HG03108 (cell line): ENCODE measurements at regions not wholly inside any gene's neighbourhood (a gene's known extent, or its start where the extent isn't known, plus 50 kb on each side); places are given as distances from the start of the nearest gene placed in this dataset.
"Not testable (repeated sequence)": the region's sequence is repeated elsewhere in the genome, so short reads cannot be mapped to it uniquely, and the experiment has no call there.

Experiments
- ATAC-seq: cut with Tn5 transposase; IDR thresholded peaks from one replicate; pipeline ENCODE4 v1.9.1; 2021; ENCODE audit warnings: moderate library complexity; ENCODE audit not compliant: unreplicated experiment

DNA sequence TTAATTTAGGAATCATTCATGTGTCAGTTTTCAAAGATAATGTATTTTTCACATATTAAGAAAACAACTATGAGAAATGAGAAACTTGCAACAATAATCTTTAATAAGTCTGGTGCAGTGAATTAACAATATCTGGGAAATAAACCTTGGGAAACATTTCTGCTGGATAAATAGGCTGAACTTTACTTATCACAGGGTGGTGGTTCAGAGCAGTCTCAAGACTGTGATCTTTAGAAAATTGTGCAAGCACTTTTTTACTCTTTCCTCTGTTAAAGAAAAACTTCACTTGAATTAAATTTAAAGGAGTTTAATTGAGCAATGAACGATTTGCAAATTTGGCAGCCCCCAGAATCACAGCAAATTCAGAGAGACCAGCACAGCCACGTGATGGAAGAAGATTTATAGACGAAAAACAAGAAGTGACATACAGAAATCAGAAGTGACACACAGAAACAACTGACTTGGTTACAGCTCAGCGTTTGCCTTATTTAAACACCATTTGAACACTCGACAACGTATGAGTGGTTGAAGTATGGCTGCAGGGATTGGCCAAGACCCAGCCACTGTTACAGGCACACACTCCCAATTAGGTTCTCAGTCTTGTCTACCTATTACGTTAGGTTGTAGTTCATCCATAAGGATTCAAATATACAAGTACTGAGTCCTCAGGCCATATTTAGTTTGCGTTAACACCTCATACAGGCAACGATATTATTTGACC is 631.9 kb downstream of the SLCO4C1 start:
- no peak for ATAC-seq

DNA sequence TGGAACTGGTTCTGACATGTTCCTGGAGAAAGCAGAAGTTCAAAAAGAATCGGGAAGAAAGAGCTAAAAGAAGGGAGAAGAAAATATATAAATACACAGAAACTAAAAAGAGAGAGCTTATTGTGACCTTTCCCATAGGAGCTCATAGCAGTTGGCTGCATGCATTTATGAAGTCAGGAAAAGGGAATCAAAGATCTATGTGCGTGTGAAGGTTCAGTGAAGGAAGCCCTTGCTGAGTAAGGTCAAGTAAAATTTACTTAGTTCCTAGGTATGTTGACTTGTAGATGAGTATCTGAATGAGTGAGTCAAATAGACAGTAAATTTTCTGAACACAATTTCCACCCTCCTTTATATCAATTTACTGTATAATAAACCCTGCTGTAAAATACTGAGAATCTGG is 632.5 kb downstream of the SLCO4C1 start:
- no peak for ATAC-seq

DNA sequence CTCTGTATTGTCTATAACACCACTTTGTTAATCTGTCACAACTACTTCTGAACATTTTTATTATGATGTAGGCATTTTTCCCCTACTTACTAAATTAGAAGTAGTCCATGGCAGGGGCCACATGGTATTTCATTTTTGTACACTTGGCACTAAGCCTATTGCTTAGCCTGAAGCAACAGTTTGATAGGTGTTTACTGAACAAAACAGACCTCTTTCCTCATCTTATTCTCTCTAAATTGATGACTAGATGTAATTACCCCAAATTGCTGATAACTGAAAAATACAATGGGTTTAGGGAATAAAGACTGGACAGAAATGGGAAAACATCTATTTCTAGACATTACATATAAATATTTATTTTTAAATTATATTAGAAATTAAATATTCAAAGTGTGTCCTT is 633.8 kb downstream of the SLCO4C1 start:
- no peak for ATAC-seq

DNA sequence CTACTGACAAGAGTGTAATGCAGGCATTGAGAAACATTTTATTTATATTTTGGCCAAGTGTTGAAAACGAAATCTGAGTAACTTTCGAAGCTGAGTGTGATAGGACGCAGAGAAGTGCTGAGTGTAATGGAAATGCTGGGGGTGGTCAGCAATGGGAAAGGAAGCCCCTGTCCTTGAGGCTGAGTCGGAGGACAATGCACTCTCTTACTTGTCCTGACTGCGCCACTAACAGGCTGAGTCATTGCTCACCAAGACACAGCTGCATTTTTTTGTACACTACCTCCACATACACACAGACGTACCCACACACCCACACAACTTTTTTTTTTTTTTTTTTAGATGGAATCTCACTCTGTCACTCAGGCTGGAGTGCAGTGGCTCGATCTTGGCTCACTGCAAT is 637.7 kb downstream of the SLCO4C1 start:
- ATAC-seq, result no peak

DNA sequence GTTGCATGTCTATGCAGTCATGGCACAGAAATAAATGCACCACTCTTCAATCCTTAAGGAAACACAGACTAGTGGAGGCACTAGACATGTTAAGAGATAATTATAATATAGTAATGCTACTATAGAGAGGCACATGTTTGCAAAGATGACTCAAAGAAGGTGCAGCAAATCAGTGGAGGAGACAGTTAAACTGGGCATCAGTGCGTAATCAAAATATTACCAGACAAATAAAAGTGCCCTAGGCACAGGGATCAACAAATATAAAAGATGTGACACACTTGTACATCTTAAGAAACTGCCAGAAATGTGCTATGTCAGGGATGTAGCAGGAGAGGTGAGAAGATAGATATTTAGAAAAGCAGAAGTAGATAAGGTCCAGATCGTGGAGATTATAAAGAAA is 642.1 kb downstream of the SLCO4C1 start:
- no peak for ATAC-seq

DNA sequence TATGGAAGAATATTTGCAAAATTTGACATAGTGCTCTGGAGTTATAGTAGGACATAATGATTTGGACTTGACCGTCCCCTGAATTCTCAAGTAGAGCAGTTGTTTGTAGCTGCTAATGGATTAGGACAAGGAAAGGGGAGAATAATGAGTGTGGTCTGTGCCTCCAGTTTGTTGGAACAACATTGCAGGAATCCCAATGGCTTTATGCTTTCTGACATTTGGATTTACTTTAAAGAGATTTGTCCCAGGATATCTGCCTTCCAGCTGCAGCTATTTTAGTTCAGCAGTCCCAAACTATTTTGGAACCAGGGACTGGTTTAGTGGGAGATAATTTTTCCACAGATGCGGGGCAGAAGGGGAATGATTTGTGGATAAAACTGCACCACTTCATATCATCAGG is 648.2 kb downstream of the SLCO4C1 start:
- ATAC-seq, result no peak

DNA sequence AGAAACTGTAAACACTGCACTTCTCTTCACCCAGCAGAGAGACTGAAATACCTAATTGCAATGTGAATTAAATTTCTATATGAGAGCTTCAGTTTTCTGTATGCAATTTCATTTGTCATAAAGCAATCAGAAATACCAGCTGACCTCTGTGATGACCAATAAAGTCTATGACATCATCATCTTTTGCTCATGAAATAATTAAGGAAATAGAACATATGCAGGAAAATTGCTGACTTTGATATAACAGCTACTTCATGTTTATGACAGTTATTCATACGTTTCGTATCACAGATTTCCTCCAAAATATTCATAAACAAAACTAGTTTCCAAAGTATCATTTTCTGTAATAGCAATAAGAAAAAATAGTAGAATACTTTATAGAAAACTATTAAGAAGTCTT is 652.3 kb downstream of the SLCO4C1 start:
- ATAC-seq, result no peak

DNA sequence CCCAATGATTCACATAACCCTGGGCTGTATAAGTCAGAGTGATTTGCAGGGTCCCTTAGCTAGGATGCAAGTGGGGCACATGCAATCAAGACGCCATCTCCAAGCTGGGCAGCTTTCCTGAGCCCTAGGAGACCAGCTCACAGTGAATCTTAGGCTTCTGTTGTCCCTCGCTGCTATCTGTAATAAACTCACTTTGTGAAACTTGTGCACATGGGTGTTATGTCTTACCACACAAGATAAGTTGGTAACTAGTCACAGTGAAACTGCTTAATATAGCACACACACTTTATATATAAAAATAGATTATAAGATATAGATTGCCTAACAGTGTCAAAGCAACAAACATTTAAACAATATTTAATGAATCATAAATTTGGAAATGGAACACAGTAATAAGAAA is 658.5 kb downstream of the SLCO4C1 start:
- ATAC-seq, result no peak

DNA sequence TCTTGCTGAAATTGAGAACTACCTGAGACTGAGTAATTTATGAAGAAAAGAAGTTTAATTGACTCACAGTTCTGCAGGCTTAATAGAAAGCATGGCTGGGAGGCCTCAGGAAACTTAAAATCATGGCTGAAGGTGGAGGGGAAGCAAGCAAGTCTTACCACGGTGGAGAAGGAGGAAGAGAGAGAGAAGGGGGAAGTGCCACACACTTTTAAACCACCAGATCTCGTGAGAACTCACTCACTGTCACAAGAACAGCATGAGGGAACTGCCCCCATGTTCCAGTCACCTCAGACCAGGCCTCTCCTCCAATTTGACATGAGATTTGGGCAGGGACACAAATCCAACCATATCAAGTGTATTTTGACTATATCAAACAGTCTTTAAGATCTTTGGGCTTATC is 668.3 kb downstream of the SLCO4C1 start:
- ATAC-seq, result not testable (repeated sequence)

DNA sequence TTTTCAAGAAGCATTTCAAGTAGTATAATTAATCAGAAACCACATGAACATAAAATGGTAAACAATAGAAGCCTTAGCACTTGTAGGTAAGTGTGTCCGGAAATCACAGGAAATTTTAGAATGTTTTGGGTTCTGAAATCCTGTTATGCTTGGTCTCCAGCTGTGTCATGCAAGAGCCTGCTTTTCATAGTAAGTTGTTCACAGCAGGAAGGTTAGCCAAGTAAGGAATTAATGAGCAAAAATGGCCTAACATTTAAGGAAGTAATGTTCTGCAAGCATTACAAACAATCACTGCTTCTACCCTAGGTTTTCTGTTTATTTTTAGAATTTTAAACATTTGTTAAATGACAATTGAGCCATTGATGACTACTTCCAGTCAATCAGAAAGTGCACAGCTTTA is 669.5 kb downstream of the SLCO4C1 start:
- no peak for ATAC-seq

DNA sequence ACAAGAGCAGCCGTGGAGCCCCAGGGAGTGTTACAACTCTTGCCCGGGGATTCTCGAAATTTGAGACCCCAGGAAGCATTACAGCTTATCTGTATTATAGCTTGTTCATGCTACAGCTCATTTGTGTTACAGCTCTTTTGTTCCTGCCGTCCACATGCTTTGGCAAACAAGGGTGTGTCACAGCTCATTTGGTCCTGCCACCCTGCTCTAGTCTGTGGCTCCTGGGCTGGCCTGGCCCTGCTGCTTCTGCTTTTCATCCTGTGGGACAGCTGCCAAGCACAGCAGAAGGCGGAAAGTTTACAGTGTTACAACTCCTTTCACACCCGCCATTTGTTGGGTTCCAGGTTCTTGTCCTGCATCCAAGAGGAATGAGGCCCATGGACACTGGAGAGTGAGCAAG is 685.0 kb downstream of the SLCO4C1 start:
- no peak for ATAC-seq

DNA sequence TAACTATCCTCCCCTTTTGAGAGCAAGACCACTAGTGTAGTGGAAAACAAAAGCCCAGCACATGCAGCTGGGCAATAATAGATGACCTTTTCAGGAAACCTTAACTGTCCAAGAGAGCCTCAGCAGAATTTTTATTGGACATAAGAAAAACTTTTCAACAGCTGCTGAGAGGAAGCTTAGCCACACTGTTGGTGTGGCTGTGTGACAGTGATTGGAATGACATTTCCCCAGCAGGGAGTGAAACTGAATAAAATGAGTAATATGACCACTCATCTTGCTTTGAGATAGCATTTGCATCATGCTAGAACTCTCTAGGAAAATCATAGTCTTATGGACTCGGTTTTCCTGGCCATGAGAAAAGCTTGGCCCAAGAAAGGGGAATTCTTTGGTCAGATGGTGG is 687.8 kb downstream of the SLCO4C1 start:
- no peak for ATAC-seq

DNA sequence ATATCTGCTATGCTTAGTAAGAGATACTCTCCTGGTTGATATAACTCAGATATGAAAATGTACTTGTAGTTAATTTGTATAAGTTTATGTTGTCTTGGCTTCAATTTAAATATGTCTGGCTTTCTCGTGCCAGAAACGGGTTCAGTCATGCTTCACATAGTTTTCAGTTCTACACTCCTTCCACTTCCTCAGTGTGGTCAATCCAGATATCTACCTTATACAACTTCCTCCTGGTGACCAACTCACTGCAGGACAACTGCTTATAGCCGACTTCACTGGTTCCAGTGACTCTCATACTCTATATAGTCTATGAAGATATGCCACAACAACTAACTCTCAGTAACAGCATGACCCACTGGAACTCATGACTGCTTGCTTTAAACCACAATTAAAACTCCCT is 690.4 kb downstream of the SLCO4C1 start:
- ATAC-seq, result no peak

DNA sequence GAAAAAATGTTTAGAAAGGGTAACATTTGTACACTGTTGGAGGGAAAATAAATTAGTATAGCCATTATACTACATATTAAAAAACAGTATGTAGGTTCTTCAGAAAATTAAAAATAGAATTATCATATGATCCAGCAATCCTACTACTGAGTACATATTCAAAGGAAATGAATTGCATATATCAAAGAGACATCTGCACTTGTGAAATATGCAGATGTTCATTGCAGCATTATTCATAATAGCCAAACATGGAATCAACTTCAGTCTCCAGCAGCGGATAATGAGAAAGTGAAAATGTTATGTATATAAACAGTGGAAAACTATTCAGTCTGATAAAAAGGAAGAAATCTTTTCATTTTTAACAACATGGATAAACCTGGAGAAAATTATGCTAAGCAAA is 695.5 kb downstream of the SLCO4C1 start:
- no peak for ATAC-seq

DNA sequence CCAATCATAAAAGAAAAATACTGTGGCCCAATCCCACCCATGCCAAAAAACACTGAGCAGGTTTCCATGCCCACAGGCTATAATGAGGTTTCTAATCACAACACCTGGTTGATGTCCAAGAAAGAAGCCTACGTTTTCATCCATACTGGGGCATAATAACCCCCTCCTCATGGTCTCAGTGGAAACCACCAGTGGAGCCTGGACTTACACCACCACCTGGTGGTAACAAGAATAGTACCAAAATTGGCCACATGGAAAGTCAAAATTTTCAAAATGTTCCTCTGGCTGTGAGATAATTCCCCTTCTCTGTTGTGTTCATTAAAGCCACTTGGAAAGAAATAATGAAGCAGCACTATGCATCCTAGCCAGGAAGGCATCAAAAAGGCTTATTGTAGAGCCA is 687.3 kb upstream of the ST8SIA4 start:
- ATAC-seq, result no peak

DNA sequence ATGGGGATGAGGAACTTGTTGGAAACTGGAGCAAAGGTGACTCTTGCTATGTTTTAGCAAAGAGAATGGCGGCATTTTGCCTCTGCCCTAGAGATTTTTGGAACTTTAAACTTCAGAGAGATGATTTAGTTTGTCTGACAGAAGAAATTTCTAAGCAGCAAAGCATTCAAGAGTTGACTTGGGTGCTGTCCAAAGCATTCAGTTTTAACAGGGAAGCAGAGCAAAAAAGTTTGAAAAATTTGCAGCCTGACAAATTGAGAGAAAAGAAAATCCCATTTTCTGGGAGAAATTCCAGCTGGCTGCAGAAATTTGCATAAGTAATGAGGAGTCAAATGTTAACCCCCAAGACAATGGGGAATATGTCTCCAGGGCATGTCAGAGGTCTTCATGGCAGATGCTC is 682.3 kb upstream of the ST8SIA4 start:
- ATAC-seq, result no peak

DNA sequence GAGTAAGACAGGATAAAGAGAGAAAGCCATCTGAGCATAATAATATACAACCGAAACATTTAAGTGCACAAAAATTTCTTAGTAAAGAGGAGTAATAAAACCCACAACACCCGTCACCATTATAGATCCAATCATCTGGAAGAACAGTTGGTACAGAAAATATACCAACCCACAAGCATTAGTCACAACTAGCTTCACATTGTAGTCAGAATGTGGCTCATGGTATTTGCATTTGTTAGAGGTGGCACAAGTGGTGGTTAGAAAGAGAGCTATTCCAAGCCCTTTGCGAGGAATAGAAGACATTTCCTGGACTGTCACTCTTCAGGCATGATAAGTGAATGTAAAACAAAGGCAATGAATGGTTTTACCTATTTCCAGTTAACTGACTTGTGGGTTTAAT is 677.5 kb upstream of the ST8SIA4 start:
- ATAC-seq, result no peak

DNA sequence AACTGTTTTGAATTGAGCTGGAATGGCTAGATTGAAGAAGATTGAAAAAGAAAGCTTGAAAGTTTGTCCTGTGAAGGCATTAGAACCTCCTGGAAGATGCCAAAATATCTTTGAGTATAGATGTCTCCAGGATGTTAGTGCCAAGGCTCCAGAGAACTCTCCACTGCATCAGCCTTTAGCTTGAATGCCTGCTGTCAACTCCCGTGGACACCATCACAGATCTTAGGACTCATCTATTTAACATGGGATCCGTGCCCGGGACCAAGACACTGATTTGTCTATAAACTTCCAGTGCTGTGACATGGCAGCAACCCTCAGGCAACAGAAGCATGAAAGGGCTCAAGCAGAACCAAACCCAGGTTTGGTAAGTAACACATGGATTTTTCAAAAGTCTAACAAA is 670.9 kb upstream of the ST8SIA4 start:
- ATAC-seq, result no peak

DNA sequence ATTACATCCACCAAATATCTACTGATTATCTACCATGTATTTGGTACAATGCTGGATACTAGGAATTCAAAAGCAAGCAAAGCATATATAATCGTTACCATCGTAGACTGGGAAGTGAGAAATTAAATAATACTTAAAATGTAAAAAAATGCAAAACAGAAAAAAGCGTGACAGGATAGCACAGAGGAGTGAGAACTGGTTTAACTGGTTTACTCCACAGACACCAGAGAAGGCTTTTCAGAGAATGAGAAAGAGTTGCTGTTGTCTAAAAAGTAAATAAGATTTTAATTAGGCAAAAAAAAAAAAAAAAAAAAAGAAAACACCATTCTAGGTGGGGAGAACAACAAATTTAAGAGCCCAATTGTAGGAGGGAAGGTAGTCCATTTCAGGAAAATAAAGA is 657.9 kb upstream of the ST8SIA4 start:
- ATAC-seq, result no peak

DNA sequence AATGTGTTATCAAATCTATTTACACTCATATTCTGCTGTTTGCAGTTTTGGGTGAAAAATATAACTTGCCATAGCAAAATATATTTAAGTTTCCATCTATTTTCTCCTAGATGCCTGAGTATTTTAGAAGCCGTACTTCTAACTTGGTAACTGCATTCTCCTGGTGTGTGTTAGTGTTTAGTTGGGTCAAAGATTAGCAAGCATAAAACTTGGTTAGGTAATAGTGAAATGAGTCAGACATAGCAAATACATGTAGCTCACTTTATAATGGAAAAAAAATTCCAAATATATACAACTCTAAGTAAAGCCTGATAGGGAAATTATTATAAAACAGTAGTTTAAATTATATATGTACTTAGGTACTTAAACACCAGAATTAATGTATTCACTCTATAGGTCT is 640.7 kb upstream of the ST8SIA4 start:
- ATAC-seq, result no peak

DNA sequence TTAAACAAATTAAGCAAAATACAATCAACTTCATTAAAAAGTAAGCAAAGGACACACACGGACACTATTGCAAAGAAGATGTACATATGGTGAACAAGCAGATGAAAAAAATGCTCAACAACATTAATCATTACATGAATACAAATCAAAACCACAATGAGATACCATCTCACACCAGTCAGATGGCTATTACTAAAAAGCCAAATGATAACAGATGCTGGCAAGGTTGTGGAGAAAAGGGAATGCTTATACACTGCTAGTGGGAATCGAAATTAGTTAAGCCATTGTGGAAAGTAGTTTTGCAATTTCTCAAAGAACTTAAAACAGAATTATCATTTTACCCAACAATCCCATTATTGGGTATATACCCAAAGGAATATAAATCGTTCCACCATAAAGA is 636.2 kb upstream of the ST8SIA4 start:
- ATAC-seq, result no peak

DNA sequence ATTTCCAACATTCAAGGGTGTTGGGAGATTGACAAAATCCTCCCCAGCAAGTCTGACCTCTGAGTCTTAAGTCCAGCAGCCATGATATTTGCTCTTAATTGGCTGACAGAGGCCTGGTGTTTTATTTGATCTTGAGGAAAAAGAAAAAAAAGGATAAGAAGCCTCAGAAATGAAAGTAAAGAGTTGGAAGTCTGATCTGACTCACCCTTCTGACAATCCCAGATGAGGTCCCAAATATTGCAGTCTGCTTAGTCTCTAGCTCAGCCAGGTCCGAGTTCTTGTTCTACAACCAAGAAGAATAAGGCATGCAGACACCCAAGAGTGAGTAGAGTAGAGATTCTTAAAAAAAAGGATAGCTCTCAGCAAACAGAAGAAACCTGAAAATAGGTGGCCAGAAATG is 632.5 kb upstream of the ST8SIA4 start:
- ATAC-seq, result no peak

DNA sequence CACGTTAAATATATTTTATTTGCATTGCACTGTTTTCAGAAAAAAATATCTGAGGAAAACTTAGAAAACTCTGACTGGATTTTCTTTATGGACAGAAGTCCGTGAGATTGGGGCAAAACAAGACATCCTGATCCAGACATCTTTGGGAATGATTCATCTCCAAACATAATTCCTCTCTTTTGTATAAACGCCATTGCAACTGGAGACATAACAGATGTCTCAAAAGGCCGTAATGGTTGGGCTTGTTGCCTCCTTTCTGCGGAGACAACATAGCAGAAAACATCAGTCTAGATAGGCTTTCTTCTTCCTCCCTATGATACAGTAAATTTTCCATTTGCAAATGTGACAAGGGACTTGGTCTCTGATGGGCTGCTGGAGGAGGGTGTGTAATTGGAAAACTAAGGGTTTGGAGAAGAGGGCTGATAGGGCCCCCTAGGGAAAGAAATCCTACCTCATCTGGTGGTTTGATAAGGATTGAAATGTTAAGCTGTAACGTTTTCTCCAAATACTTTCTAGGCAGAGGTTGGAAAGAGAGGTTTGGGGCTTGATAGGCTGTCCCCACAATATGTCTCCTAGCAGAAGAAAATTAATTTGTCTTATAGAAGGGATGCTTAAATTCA is 631.5 kb upstream of the ST8SIA4 start:
- ATAC-seq, result no peak
